Natural killer cell (primary cell): ENCODE measurements at regions not wholly inside any gene's neighbourhood (a gene's known extent, or its start where the extent isn't known, plus 50 kb on each side); places are given as distances from the start of the nearest gene placed in this dataset.

Experiments used
- ATAC-seq, 3 donors: fragments of 150-1000 bp in 2 of 3; fragments of 200-7000 bp in 1 of 3; cut with Tn5 transposase; 1 replicate in 1 of 3; 2 replicates in 2 of 3; pipeline ENCODE4 v1.10.0; 2021; ENCODE audit warnings: mild to moderate bottlenecking in 2 of 3, moderate library complexity in 2 of 3
- DNase-seq, 2 donors: peaks; one replicate each; pipeline versions ENCODE4 v3.0.0 to v3.0.0-alpha.2; 2013 to 2021; ENCODE audit warnings: mixed read lengths in 1 of 2
- H3K27ac ChIP-seq: one replicate; pipeline ENCODE4 v1.5.1; 2013; ENCODE audit warnings: mild to moderate bottlenecking, low read length
- H3K27me3 ChIP-seq: one replicate; pipeline ENCODE4 v1.6.1; 2013; ENCODE audit warnings: low read length; ENCODE audit not compliant: control insufficient read depth, insufficient read depth
- H3K36me3 ChIP-seq: one replicate; pipeline ENCODE4 v1.6.1; 2013; ENCODE audit warnings: low read length; ENCODE audit not compliant: control insufficient read depth, insufficient read depth
- H3K4me1 ChIP-seq: one replicate; pipeline ENCODE4 v1.6.1; 2013; ENCODE audit warnings: low read length; ENCODE audit not compliant: control insufficient read depth, insufficient read depth
- H3K4me3 ChIP-seq: one replicate; pipeline ENCODE4 v1.5.1; 2013; ENCODE audit warnings: low read length
- H3K9me3 ChIP-seq: one replicate; pipeline ENCODE4 v1.6.1; 2013; ENCODE audit warnings: low read length; ENCODE audit not compliant: control insufficient read depth, insufficient read depth
- H3K27ac Mint-ChIP-seq, 2 donors: one replicate each; pipeline ENCODE4 v1.8.0; 2022; ENCODE audit warnings: mild to moderate bottlenecking in 2 of 2, mixed read lengths in 2 of 2, moderate library complexity in 1 of 2
- H3K27me3 Mint-ChIP-seq, 2 donors: one replicate each; pipeline ENCODE4 v1.8.0; 2022; ENCODE audit warnings: low read depth in 2 of 2, mixed read lengths in 2 of 2
- H3K36me3 Mint-ChIP-seq: one replicate; pipeline ENCODE4 v1.8.0; 2022; ENCODE audit warnings: mixed read lengths
- H3K4me1 Mint-ChIP-seq, 2 donors: one replicate each; pipeline ENCODE4 v1.8.0; 2022; ENCODE audit warnings: mixed read lengths in 2 of 2
- H3K4me3 Mint-ChIP-seq: one replicate; pipeline ENCODE4 v1.8.0; 2022; ENCODE audit warnings: mild to moderate bottlenecking, moderate library complexity, mixed read lengths
- H3K9me3 Mint-ChIP-seq, 2 donors: one replicate each; pipeline ENCODE4 v1.8.0; 2022; ENCODE audit warnings: mixed read lengths in 2 of 2
- CTCF ChIP-seq: fragments of 200-600 bp; IDR thresholded peaks from one replicate; pipeline ENCODE4 v1.8.0; 2022; ENCODE audit warnings: antibody characterized with exemption
- WGBS: methylation state at CpG from one replicate; pipeline ENCODE4 v1.1.7; 2013; ENCODE audit warnings: missing lambda C conversion rate; ENCODE audit not compliant: insufficient coverage; 5-methylcytosine and 5-hydroxymethylcytosine counted together
- intact Hi-C: fragments of 100-400 bp; cut with micrococcal nuclease; formaldehyde crosslinking; loops from one replicate; pipeline ENCODE4 v1.14.2; 2022

GRCh38 chr1:96997717-96998116 lies 276.1 kb downstream of the PTBP2 start:
- H3K4me1 ChIP-seq = no peaks in the 10 kb centered on the region
- H3K27me3 ChIP-seq = no peaks in the 10 kb centered on the region
- Mint-ChIP-seq H3K27ac (no peak overlapping the region), H3K9me3 (peaks cover 0 to 2% of the 10 kb centered on the region in 2 donors), H3K4me3 (no peak overlapping the region), H3K36me3 (no peaks in the 10 kb centered on the region), H3K4me1 (no peaks in the 10 kb centered on the region), H3K27me3 (peaks cover 5 to 6% of the 10 kb centered on the region in 2 donors)
- H3K36me3 ChIP-seq = no peaks in the 10 kb centered on the region
- DNase-seq (no peak), ATAC-seq (no peak)
- no peak overlapping the region for H3K27ac ChIP-seq
- TF ChIP-seq CTCF = no peak
- no peaks in the 10 kb centered on the region for H3K9me3 ChIP-seq
- 33% methylated on average over 7 of the region's 7 CpGs for WGBS
- intact Hi-C loops = no loop called here
- H3K4me3 ChIP-seq = no peak overlapping the region

DNA sequence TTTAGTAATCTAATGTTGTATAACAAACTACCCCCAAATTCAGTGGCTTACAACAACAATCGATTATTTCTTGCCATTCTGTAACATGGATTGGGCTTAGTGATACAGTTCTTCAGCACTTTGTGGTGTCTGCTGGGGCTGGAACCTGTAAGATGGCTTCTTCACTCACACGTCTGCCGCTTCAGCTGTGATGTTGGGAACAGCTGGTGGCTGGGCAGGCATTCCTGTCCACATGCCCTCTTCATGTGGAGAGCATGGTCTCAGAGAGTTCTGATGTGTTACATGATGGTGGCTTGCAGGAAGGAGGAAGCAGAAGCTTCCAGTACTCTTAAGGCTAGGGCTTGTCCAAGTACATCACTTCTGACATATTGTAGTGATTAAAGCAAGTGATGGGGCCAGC lies 276.9 kb downstream of the PTBP2 start:
- no peaks in the 10 kb centered on the region for H3K4me1 ChIP-seq

GRCh38 chr1:96999191-96999590 lies 277.6 kb downstream of the PTBP2 start:
- Histone ChIP-seq H3K4me1 (no peaks in the 10 kb centered on the region), H3K36me3 (no peaks in the 10 kb centered on the region), H3K27ac (no peak overlapping the region), H3K27me3 (no peaks in the 10 kb centered on the region), H3K4me3 (no peak overlapping the region), H3K9me3 (no peaks in the 10 kb centered on the region)
- Mint-ChIP-seq H3K4me3 (no peak overlapping the region), H3K36me3 (no peaks in the 10 kb centered on the region), H3K4me1 (no peaks in the 10 kb centered on the region), H3K9me3 (peaks cover 0 to 2% of the 10 kb centered on the region in 2 donors), H3K27ac (no peak overlapping the region), H3K27me3 (peaks cover 5 to 6% of the 10 kb centered on the region in 2 donors)
- no CpG with 5 or more reads among the region's 2 CpGs for WGBS
- ATAC-seq (no peak), DNase-seq (no peak)
- intact Hi-C loops = no loop called here
- no peak for TF ChIP-seq CTCF

More for the DNA sequence above, 276.9 kb downstream of the PTBP2 start:
- 100% methylated on average over 3 of the region's 3 CpGs for WGBS
- intact Hi-C loops = no loop called here
- H3K4me1 Mint-ChIP-seq = no peaks in the 10 kb centered on the region
- Histone ChIP-seq H3K36me3 (no peaks in the 10 kb centered on the region), H3K9me3 (no peaks in the 10 kb centered on the region), H3K4me3 (no peak overlapping the region), H3K27ac (no peak overlapping the region), H3K27me3 (no peaks in the 10 kb centered on the region)
- no peaks in the 10 kb centered on the region for H3K36me3 Mint-ChIP-seq
- TF ChIP-seq CTCF = no peak
- no peak overlapping the region for H3K27ac Mint-ChIP-seq
- no peak overlapping the region for H3K4me3 Mint-ChIP-seq
- peaks cover 0 to 2% of the 10 kb centered on the region in 2 donors for H3K9me3 Mint-ChIP-seq
- DNase-seq (no peak), ATAC-seq (no peak)
- peaks cover 5 to 6% of the 10 kb centered on the region in 2 donors for H3K27me3 Mint-ChIP-seq

DNA sequence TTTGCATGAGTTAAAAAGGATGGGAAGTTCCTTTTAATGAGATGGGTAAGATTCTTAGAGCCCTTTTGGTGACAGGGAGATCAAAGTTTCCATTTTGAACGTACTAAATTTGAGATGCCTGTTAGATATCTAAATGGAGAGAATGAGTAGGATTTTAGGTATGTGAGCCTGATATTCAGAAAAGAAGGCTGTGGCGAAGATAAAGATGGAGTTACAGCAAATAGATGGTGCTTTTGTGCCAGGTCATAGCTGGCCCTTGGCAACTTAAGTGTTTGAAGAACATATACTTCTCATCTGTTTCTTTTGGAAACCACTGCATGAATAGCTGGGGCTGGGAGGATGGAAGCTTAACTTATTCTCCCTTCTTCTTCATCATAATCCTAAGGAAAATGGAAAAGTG lies 282.5 kb downstream of the PTBP2 start:
- intact Hi-C loops = no loop called here
- ATAC-seq = no peak
- TF ChIP-seq CTCF = no peak

More for the DNA sequence above, 282.5 kb downstream of the PTBP2 start:
- Histone ChIP-seq H3K27me3 (no peaks in the 10 kb centered on the region), H3K9me3 (no peaks in the 10 kb centered on the region), H3K27ac (no peak overlapping the region), H3K4me1 (no peaks in the 10 kb centered on the region), H3K4me3 (no peak overlapping the region), H3K36me3 (no peaks in the 10 kb centered on the region)
- Mint-ChIP-seq H3K9me3 (peaks cover 0 to 3% of the 10 kb centered on the region in 2 donors), H3K36me3 (peaks cover 4% of the 10 kb centered on the region), H3K27me3 (no peaks in the 10 kb centered on the region), H3K4me1 (no peaks in the 10 kb centered on the region), H3K27ac (no peak overlapping the region), H3K4me3 (no peak overlapping the region)
- no peak for DNase-seq
- WGBS = 80% methylated on average over 2 of the region's 2 CpGs
